Heart right ventricle (tissue), 16 donors: ENCODE measurements at regions not wholly inside any gene's neighbourhood (a gene's known extent, or its start where the extent isn't known, plus 50 kb on each side); places are given as distances from the start of the nearest gene placed in this dataset.

ENCODE experiments used
- ATAC-seq, 8 donors: fragments of 200-7000 bp; cut with Tn5 transposase; one replicate each; pipeline ENCODE4 v1.9.1; 2020; ENCODE audit warnings: mild to moderate bottlenecking in 8 of 8, moderate library complexity in 8 of 8, moderate number of reproducible peaks in 1 of 8
- DNase-seq, 2 donors: peaks; one replicate each; pipeline ENCODE4 v3.0.0-alpha.2; 2020
- H3K27ac ChIP-seq, 10 donors: fragments of 200-600 bp; sonication (generic) in 2 of 10; one replicate each; pipeline versions ENCODE4 v1.5.0 to v1.8.0; 2020 to 2022; ENCODE audit warnings: mild to moderate bottlenecking in 3 of 10
- H3K27me3 ChIP-seq, 7 donors: fragments of 200-600 bp; one replicate each; pipeline ENCODE4 v1.8.0; 2021 to 2022; ENCODE audit warnings: mild to moderate bottlenecking in 2 of 7
- H3K36me3 ChIP-seq, 9 donors: fragments of 200-600 bp; sonication (generic) in 1 of 9; one replicate each; pipeline versions ENCODE4 v1.5.0 to v1.8.0; 2020 to 2022; ENCODE audit warnings: mild to moderate bottlenecking in 2 of 9
- H3K4me1 ChIP-seq, 9 donors: fragments of 200-600 bp; sonication (generic) in 1 of 9; one replicate each; pipeline versions ENCODE4 v1.5.0 to v1.8.0; 2020 to 2022; ENCODE audit warnings: mild to moderate bottlenecking in 4 of 9
- H3K4me3 ChIP-seq, 10 donors: fragments of 200-600 bp; sonication (generic) in 2 of 10; one replicate each; pipeline versions ENCODE4 v1.5.0 to v1.8.0; 2020 to 2022; ENCODE audit warnings: mild to moderate bottlenecking in 7 of 10, moderate library complexity in 2 of 10
- H3K9me3 ChIP-seq, 11 donors: fragments of 200-600 bp in 10 of 11; sonication (generic) in 2 of 11; one replicate each; pipeline versions ENCODE4 v1.5.0 to v1.8.0; 2013 to 2022; ENCODE audit warnings: mild to moderate bottlenecking in 2 of 11, control low read depth in 1 of 11, moderate library complexity in 1 of 11
- WGBS, 2 donors: extraction: QIAGEN DNeasy Blood & Tissue Kit; methylation state at CpG; one replicate each; pipeline ENCODE4 v1.1.7; 2013; ENCODE audit warnings: inconsistent platforms in 1 of 2; 5-methylcytosine and 5-hydroxymethylcytosine counted together
- intact Hi-C, 10 donors: fragments of 100-400 bp; cut with DNase I; formaldehyde crosslinking; loops; one replicate each; pipeline versions ENCODE4 v1.11.1 to v1.14.2; 2022
- TF ChIP-seq, protein P1 (sequence below), 9 donors: fragments of 200-600 bp; sonication (generic) in 2 of 9; IDR thresholded peaks; one replicate each; pipeline versions ENCODE4 v1.5.0 to v1.8.0; 2021 to 2022; ENCODE audit warnings: antibody characterized with exemption in 9 of 9, mild to moderate bottlenecking in 5 of 9, moderate library complexity in 1 of 9
- donor health status: Arrhythmogenic right ventricular cardiomyopathy.
- donor health status: ischemic (EF 13 %, LVEDD 7.1; RV severe dilation, severe dysfunction).
- donor health status: healthy with polysubstance abuse.
- donor health status: DM: no; HTN: yes; CAD: no.
- donor health status: DM: no; HTN: no; CAD: no.
- donor health status: ischemic (EF 25% LVEDD 6.9; RV normal size, moderate dysfunction).
- donor health status: ischemic (EF 25% LVEDD 5.7; RV mildly dilated, moderate dysfunction).
- donor health status: healthy.
- donor health status: DM: yes; HTN: yes; CAD: no.
- donor health status: Ischemic cardiomyopathy.
- donor health status: ischemic (EF 35%, LVEDD 5.7; RV mildly dilated, moderate dysfunction).
- donor health status: nonischemic (EF 11% LVEDD 7.7; RV severe dilation, severe dysfunction).
- donor health status: DM: yes; HTN: yes; CAD: no.
- donor health status: PGD.
- donor health status: ischemic (EF 29% LVEDD 5.4; RV normal size, mild dysfunction).
- donor health status: nonischemic (EF 23%, LVEDD 6.1; RV moderate dilation, normal function).

DNA sequence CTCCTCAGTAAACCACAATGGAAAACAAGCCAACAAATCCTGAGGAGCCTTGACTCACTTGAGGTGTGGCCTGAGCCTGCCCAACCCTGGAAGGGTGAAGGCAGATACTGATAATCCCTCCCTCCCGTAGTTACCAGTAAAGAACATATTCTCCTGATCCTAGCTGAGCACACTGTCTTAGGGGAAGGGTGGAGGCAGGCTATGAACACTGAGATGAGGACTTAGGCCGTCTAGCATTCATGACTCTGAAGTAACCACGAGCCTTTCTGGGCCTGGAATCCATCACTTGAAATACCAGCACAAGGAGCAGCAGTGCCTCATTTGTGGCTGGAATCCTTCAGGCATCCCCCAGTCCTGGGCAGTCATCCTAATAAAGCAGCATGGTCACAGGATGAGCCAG, 124.5 kb upstream of the PRLR start:
- Histone ChIP-seq H3K36me3 (no peaks in the 10 kb centered on the region), H3K9me3 (peaks cover 0 to 44% (median 9%) of the 10 kb centered on the region in 11 donors), H3K27me3 (no peaks in the 10 kb centered on the region), H3K4me3 (no peak overlapping the region), H3K4me1 (no peaks in the 10 kb centered on the region), H3K27ac (no peak overlapping the region)
- ATAC-seq (no peak), DNase-seq (no peak)
- intact Hi-C loops: no loop called here
- 15 to 41% methylated on average over 3 of the region's 3 CpGs for WGBS, 2 donors
- TF ChIP-seq, protein P1, sequence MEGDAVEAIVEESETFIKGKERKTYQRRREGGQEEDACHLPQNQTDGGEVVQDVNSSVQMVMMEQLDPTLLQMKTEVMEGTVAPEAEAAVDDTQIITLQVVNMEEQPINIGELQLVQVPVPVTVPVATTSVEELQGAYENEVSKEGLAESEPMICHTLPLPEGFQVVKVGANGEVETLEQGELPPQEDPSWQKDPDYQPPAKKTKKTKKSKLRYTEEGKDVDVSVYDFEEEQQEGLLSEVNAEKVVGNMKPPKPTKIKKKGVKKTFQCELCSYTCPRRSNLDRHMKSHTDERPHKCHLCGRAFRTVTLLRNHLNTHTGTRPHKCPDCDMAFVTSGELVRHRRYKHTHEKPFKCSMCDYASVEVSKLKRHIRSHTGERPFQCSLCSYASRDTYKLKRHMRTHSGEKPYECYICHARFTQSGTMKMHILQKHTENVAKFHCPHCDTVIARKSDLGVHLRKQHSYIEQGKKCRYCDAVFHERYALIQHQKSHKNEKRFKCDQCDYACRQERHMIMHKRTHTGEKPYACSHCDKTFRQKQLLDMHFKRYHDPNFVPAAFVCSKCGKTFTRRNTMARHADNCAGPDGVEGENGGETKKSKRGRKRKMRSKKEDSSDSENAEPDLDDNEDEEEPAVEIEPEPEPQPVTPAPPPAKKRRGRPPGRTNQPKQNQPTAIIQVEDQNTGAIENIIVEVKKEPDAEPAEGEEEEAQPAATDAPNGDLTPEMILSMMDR (IDR thresholded peaks at IDR 0.05): no peak

DNA sequence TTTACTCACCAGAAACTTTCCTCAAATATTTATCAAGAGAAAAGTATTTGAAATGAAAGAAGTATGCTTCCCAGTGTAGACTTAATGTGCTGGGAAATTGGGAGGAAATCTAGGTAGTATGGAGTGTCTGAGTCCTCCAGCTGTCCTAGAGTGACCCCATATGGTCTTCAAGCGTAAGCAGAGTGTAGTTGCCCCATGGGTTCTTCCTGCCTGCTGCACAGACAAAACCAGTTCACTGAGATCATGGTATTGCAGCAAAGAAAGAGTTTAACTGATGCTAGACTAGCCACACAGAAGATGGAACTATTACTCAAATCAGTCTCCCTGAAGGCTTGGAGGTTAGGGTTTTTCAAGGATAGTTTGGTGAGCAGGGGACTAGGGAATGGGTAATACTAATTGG, 114.9 kb upstream of the PRLR start:
- no peak for ATAC-seq
- Histone ChIP-seq H3K36me3 (no peaks in the 10 kb centered on the region), H3K4me3 (no peak overlapping the region), H3K27me3 (no peaks in the 10 kb centered on the region), H3K9me3 (peaks cover 0 to 27% (median 0%) of the 10 kb centered on the region in 11 donors), H3K27ac (no peak overlapping the region), H3K4me1 (no peaks in the 10 kb centered on the region)
- no peak for DNase-seq
- WGBS, 2 donors: 57 to 74% methylated on average over 1 of the region's 1 CpG
- TF ChIP-seq, protein P1 (IDR thresholded peaks at IDR 0.05): no peak
- intact Hi-C loops: no loop called here

DNA sequence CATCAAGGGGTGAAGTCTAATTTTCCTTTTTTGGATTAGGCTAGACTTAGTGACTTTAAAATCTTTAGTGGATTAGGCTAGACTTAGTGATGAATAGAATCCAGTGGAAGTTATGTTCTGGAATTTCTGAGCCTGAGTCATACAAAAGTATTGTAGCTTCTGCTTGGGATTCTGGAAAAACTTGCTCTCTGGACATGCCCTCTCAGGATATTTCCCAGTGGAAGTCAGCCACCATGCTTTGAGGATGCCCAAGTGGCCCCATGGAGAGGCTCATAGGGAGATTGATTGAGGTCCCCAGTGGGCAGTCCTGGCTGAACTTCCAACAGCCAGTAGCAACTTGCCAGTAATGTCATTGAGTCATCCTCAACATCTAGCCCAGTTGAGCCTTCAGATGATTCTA, 112.4 kb upstream of the PRLR start:
- H3K4me1 ChIP-seq: no peaks in the 10 kb centered on the region
- H3K36me3 ChIP-seq: no peaks in the 10 kb centered on the region
- no peak overlapping the region for H3K27ac ChIP-seq
- peaks cover 0 to 18% (median 0%) of the 10 kb centered on the region in 11 donors for H3K9me3 ChIP-seq
- TF ChIP-seq, protein P1 (IDR thresholded peaks at IDR 0.05): no peak
- intact Hi-C loops: no loop called here
- DNase-seq (no peak), ATAC-seq (no peak)
- peaks cover 0 to 5% (median 0%) of the 10 kb centered on the region in 7 donors for H3K27me3 ChIP-seq
- H3K4me3 ChIP-seq: no peak overlapping the region

- 88 to 91% methylated on average over 1 of the region's 1 CpG for WGBS, 2 donors
- intact Hi-C loops: no loop called here
- ATAC-seq: no peak
Measured at GRCh38 chr5:35341189-35341588, 110.9 kb upstream of the PRLR start.

More at GRCh38 chr5:35341189-35341588, 110.9 kb upstream of the PRLR start:
- TF ChIP-seq, protein P1 (IDR thresholded peaks at IDR 0.05): no peak
- peaks cover 0 to 18% (median 0%) of the 10 kb centered on the region in 11 donors for H3K9me3 ChIP-seq
- H3K4me1 ChIP-seq: no peaks in the 10 kb centered on the region
- DNase-seq: no peak
- H3K36me3 ChIP-seq: no peaks in the 10 kb centered on the region
- no peak overlapping the region for H3K4me3 ChIP-seq
- peaks cover 0 to 5% (median 0%) of the 10 kb centered on the region in 7 donors for H3K27me3 ChIP-seq
- no peak overlapping the region for H3K27ac ChIP-seq
